HG02759 (cell line): ENCODE measurements at regions not wholly inside any gene's neighbourhood (a gene's known extent, or its start where the extent isn't known, plus 50 kb on each side); places are given as distances from the start of the nearest gene placed in this dataset.
"Not testable (repeated sequence)": the region's sequence is repeated elsewhere in the genome, so short reads cannot be mapped to it uniquely, and the experiment has no call there.

ENCODE experiments used
- ATAC-seq: cut with Tn5 transposase; IDR thresholded peaks from one replicate; pipeline ENCODE4 v1.9.1; 2021; ENCODE audit warnings: mild to moderate bottlenecking, moderate library complexity; ENCODE audit not compliant: unreplicated experiment

- ATAC-seq: no peak
Observed at GRCh38 chr2:77720115-77720514, 197.9 kb upstream of the LRRTM4 start.

- ATAC-seq: no peak
Observed at GRCh38 chr2:77721593-77721992, 199.4 kb upstream of the LRRTM4 start.

GRCh38 chr2:77725045-77725444 is 202.9 kb upstream of the LRRTM4 start:
- no peak for ATAC-seq

- ATAC-seq: not testable (repeated sequence)
Observed at GRCh38 chr2:77734662-77735340, 212.6 kb upstream of the LRRTM4 start.

GRCh38 chr2:77737236-77737635 is 215.1 kb upstream of the LRRTM4 start:
- no peak for ATAC-seq

GRCh38 chr2:77746780-77747179 is 224.6 kb upstream of the LRRTM4 start:
- ATAC-seq: no peak

- ATAC-seq: not testable (repeated sequence)
Observed at GRCh38 chr2:77753710-77754345, 231.7 kb upstream of the LRRTM4 start.

- no peak for ATAC-seq
Observed at GRCh38 chr2:77767388-77768076, 245.4 kb upstream of the LRRTM4 start.

- no peak for ATAC-seq
Observed at GRCh38 chr2:77768508-77768907, 246.3 kb upstream of the LRRTM4 start.

GRCh38 chr2:77778917-77779316 is 256.7 kb upstream of the LRRTM4 start:
- ATAC-seq: no peak

GRCh38 chr2:77793500-77793899 is 271.3 kb upstream of the LRRTM4 start:
- not testable (repeated sequence) for ATAC-seq

GRCh38 chr2:77796397-77796796 is 274.2 kb upstream of the LRRTM4 start:
- ATAC-seq: no peak

- ATAC-seq: no peak
Observed at GRCh38 chr2:77797088-77797487, 274.9 kb upstream of the LRRTM4 start.

- no peak for ATAC-seq
Observed at GRCh38 chr2:77800410-77800809, 278.2 kb upstream of the LRRTM4 start.

- ATAC-seq: no peak
Observed at GRCh38 chr2:77807531-77808215, 285.5 kb upstream of the LRRTM4 start.

- ATAC-seq: no peak
Observed at GRCh38 chr2:77808599-77808998, 286.4 kb upstream of the LRRTM4 start.

- ATAC-seq: no peak
Observed at GRCh38 chr2:77813599-77813998, 291.4 kb upstream of the LRRTM4 start.

GRCh38 chr2:77816618-77817017 is 294.4 kb upstream of the LRRTM4 start:
- no peak for ATAC-seq

GRCh38 chr2:77818186-77818585 is 296.0 kb upstream of the LRRTM4 start:
- ATAC-seq: no peak

- no peak for ATAC-seq
Observed at GRCh38 chr2:77823028-77823427, 300.9 kb upstream of the LRRTM4 start.

- no peak for ATAC-seq
Observed at GRCh38 chr2:77831060-77831459, 308.9 kb upstream of the LRRTM4 start.

- ATAC-seq: no peak
Observed at GRCh38 chr2:77831471-77831870, 309.3 kb upstream of the LRRTM4 start.
